H7 (cell line): ENCODE measurements at regions not wholly inside any gene's neighbourhood (a gene's known extent, or its start where the extent isn't known, plus 50 kb on each side); places are given as distances from the start of the nearest gene placed in this dataset.
"Not testable (repeated sequence)": the region's sequence is repeated elsewhere in the genome, so short reads cannot be mapped to it uniquely, and the experiment has no call there.

Source experiments
- DNase-seq: peaks from one replicate; pipeline ENCODE4 v3.0.0; 2012
- H3K27me3 ChIP-seq: 2 replicates; pipeline ENCODE4 v1.6.0; 2011; ENCODE audit warnings: mild to moderate bottlenecking, low read length; ENCODE audit not compliant: control insufficient read depth, insufficient read depth
- H3K36me3 ChIP-seq: replicated peaks from 2 replicates; pipeline ENCODE4 v1.5.1; 2011; ENCODE audit warnings: low read length; ENCODE audit not compliant: control insufficient read depth, insufficient read depth
- H3K4me3 ChIP-seq: 2 replicates; pipeline ENCODE4 v1.5.1; 2011; ENCODE audit warnings: low read depth, mild to moderate bottlenecking, control low read depth, low read length, moderate library complexity; ENCODE audit not compliant: insufficient read depth

DNA sequence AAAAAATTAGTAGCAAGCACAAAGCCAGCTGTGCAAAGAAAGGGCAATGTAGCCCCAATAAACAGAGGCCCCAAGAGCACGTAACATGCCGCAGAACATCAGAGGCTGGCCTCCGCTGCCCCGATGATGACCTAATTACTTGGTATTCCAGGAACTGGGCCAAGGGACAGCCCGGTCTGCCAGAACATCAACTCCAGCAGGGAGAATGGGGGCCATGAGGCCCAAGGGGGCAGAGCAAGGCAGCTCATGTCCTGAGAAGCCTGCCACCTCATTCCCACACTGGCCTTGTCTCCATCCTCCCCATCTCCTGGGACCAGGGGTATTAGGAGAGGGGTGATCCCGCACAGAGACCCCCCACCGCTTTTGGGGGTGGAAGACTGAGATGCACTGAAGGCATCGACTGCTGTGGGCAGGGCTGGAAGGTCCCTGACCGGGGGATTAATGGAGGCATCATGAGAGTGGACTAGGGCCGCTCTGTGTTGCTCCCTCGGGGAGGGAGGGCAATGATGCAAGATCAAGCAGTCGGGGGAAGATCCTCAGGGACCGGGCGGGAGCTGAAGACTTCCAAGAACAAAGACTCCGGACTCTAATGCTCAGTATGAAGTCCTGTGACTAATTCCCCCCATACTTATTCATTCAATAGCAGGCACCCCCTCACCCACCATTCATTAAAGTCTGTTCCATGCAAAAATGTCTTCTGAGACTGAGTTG lies 192.3 kb downstream of the BCL2L11 start:
- H3K36me3 ChIP-seq, H3K4me3 ChIP-seq, H3K27me3 ChIP-seq: not testable (repeated sequence)
- DNase-seq, result peak; percentile 1

DNA sequence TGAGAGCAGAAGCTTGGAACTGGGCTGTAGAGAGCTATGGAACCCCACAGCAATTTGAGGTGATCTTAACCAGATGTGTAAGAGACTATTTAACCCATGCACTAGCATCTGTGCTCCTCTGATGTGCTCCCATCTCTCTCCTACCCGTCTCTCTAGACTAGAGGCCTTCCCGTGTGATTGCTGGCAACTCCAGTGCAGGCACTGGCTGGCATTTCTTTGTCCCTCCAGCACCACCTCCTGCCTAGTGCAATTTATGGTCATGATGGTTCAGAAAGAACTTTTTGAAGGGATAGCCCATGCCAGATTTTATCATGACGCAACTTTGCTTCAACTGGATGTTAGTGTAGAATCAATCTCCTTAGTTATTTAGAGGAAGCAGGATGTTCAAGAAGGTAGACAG lies 193.0 kb downstream of the BCL2L11 start:
- H3K36me3 ChIP-seq, H3K4me3 ChIP-seq, H3K27me3 ChIP-seq: not testable (repeated sequence)
- peak; percentile 3 for DNase-seq

DNA sequence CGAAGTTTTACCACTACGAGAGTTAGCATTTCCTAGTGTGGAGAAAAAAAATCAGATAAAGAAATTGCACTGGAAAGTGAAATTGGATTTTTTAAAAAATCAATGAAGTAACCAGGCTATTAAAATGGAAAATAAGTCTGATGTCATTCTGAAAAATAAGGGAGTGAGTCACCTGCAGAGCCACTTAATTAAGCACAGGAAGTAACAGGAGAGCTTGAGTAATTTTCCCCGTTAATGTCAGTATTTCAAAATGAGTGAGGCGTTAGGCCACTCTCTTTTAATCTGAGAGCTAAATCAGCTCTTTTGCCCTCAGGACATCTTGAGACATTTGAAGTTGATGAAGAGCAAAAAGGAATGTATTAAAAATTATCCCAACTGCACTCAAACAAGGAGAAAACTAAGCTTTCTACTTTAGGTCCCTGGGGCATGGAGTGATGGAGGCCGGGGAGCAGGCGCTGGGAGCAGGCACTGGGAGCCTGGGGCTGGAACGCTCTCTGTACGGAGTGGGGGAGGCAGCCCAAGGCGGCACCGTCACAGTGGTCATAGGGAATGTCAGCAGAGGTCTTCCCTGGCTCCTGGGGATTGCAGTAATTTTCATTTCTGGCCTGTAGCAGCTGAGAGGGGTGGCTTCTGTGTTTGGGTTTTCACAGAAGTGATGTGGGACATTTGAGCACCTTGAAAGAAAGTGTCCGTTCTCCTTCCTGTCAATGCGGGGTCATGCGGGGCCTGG lies 194.6 kb downstream of the BCL2L11 start:
- H3K27me3 ChIP-seq, H3K4me3 ChIP-seq, H3K36me3 ChIP-seq: not testable (repeated sequence)
- peak; percentile 34 for DNase-seq

DNA sequence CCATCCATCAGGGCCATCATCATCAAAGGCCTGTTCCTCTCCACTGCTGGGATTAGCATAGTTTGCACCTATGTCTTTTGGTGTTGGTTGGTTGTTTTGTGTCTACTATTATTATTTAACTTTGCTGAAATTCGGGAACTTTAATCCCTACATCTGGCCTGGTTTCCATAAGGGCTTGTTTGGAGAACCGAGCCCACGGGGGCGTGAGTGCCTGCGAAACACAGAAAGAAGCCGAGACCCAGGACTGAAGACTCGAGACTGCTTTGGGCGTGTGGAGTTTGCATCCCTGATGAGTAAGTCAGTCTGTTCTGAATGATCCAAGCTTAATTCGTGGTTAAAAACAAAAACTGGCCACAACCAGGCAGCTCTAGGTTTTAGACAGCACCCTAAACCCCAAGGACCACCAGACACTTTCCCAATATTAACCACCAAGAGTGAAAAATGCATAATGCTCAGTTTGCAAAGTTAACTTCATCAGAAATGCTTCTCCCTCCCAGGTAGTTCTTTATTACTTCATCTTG lies 195.6 kb downstream of the BCL2L11 start:
- not testable (repeated sequence) for H3K27me3 ChIP-seq, H3K4me3 ChIP-seq, DNase-seq, H3K36me3 ChIP-seq

DNA sequence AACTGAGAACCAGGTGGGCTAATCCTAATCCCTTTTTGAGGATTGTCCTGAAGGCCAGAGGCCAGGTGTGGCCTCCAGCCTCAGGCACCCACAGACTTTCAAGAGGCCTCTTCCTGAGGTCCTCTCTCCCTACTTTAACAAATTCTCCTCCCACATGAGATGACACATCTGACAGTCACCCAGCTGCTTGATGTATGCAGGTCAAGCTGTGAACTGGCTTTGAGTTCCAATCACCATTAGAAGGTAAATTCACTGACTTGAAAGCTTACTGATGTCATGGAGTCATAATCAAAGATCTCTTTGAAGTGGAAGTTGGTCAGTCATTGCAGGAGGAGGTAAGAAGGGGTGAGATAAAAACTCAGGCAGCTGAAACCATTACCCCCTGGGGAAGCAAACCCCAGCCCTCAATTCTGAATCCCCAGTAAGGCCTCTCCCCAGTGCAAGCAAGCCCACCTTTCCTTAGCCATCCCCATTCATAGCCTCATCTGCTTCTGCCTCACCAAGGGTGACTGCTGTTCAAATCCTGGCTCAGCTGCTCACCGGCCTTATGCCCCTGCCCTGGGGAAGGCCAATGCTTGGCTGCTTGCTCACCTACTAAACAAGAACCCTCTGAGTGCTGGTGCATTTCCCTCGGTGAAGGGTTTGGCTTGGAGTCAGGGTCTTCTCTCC lies 196.3 kb downstream of the BCL2L11 start:
- H3K4me3 ChIP-seq, H3K27me3 ChIP-seq, H3K36me3 ChIP-seq, DNase-seq: not testable (repeated sequence)

DNA sequence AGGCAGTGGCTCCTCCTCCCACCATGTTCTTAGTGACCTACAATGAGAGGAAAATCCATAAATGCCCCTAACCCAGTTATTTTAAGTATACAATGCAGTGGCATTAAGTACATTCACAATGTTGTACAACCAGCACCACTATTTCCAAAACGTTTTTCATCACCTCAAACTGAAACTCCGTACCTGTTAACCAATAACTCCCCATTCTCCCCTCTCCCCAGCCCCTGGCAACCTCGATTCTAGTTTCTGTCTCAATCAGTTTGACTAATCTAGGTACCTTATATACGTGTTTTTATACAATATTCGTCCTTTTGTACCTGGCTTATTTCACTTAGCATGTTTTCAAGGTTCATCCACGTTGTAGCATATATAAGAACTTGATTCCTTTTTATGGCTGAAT lies 198.8 kb downstream of the BCL2L11 start:
- H3K36me3 ChIP-seq, H3K4me3 ChIP-seq, H3K27me3 ChIP-seq, DNase-seq: not testable (repeated sequence)

DNA sequence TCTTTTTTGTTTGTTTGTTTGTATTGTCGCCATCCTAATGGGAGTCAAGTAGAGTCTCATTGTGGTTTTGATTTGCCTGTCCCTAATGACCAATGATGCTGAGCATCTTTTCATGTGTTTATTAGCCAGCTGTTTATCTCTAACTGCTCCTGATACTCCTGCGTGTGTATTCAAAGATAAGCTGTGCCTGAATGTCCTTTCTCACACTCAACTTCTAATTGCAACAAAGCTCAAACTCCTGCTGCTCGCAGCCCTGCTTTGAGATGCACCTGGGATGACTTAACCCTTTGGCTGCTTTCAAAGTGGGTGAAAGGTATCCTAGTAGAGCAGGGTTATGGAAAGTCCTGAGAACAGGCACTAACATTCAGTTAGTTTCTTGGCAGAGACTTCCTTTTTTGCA lies 199.6 kb downstream of the BCL2L11 start:
- not testable (repeated sequence) for H3K27me3 ChIP-seq, H3K36me3 ChIP-seq, DNase-seq, H3K4me3 ChIP-seq

DNA sequence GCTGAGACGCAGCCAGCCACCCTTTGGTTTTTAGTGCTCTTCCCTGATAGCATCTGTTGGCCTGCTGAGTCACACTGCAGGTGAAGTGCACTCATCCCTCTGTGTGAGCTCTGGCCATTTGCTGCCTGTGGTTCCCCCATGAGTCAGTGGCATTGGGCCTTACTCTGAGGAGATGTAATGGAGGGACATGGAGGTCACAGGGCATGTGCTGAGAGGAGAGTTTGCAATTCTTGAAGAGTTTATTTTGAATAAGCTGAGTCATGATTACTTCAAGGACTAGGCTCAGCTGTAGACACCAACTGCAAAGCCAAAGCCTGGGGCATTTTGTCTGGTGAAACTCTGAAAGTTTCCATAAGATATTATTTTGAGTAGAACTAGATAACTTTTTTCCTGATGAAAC lies 200.3 kb downstream of the BCL2L11 start:
- H3K27me3 ChIP-seq, DNase-seq, H3K36me3 ChIP-seq, H3K4me3 ChIP-seq: not testable (repeated sequence)

DNA sequence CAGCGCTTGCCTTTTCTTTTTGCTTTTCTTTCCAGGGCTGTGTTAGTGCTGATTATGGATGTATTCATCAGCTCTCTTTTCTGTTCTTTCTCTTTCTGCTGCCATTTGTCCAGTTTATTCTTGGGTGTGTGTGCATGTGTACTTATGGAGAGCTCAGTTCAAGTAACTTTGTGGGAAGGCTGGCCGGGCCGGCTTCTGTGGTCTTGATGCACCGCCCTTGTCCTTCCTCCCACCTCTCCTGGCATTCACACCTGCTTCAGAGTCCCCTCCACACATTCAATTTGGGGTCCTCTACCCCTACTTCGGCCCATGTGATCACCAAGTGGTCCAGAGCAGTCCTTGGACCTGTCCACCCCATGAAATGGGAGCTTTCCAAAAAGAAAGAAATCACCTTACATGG lies 202.7 kb downstream of the BCL2L11 start:
- not testable (repeated sequence) for H3K27me3 ChIP-seq, DNase-seq, H3K4me3 ChIP-seq, H3K36me3 ChIP-seq

DNA sequence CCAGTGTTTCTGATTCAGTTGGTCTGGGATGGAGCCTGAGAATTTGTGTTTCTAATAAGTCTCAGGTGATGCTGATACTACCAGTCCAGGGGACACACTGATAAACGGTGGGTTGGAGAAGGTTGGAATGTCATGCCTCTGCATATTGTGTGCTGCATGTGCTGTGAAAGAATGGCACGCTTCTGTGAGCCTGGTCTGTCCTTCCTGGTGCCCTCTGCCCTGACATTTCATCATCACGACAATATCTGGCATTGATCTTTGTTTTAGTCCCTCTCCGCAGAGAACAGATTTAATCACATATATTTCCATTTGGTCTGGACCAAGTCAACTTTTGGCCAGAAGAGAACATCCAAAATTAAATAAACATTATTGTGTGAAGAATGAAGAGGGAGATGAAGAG lies 207.0 kb downstream of the BCL2L11 start:
- H3K36me3 ChIP-seq, H3K27me3 ChIP-seq, DNase-seq, H3K4me3 ChIP-seq: not testable (repeated sequence)

DNA sequence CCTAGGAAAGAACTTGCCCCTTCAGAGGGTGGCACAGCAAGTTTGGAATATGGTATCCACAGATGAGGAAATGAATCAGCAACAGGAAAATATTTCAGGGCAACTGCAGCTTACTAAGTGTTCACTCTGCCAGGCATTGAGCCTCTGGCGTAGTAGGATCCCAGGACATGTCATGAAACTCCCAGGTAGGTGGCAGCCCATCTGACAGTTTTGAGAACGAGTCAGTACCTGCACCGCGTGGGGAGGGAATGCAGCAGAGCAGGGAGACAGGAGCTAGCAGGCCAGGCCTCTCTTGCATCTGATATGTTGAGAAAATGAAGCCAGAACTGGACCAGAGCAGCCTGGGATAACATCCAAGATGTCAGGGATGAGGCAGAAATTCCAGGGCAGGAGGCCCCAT lies 208.6 kb downstream of the BCL2L11 start:
- not testable (repeated sequence) for DNase-seq, H3K36me3 ChIP-seq

DNA sequence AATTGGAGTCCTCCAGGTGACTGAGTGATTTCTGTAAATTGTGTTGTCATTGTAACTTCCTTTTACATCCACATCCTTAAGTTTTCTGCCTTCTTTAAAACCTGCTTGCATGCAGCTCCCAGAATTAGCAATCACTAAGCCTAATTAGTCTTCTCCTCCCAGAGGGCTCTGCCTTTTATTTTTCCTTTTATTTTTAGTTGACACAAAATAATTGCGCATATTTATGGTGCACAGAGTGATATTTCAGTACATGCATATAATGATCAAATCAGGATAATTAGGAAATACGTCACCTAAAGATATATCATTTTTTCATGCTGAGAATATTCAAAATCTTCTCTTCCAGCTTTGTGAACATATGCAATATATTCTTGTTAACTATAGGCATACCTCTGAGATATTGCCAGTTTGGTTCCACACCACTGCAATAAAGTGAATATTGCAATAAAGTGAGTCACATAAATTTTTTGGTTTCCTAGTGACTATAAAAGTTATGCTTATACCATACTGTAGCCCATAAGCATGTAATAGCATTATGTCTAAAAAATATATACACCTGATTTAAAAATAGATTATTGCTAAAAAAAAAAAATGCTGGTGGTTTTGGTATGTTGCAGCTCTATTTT lies 210.5 kb downstream of the BCL2L11 start:
- H3K27me3 ChIP-seq, H3K36me3 ChIP-seq, DNase-seq, H3K4me3 ChIP-seq: not testable (repeated sequence)

More for the DNA sequence above, 208.6 kb downstream of the BCL2L11 start:
- not testable (repeated sequence) for H3K4me3 ChIP-seq, H3K27me3 ChIP-seq

DNA sequence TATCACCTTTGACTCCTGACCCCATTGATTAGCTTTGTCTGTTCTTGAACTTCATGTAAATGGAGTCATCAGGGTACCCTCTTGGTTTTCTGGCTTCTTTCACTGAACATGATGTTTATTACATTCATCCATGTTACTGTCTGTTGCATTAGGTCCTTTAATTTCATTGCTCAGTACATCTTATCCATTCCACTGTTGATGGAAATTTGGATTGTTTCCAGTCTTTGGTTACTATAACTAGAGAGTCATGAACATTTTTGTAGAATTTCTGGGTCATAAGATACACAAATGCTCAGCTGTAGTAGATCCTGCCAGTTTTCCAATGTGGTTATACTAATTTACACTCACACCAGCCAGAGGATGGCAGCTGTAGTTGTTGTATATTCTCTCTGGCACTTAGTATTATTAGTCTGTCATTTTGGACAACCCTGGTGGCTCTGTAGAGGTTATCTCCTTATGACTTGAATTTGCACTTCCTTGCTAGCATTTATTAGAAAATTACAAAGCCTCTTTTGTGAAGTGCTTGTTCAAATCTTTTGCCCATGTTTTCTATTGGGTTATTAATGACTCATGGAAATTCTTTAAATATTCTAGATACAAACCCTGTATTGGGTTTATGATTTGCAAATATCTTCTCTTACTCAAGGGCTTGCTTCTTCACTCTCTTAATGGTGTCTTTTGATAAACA lies 214.7 kb downstream of the BCL2L11 start:
- not testable (repeated sequence) for H3K4me3 ChIP-seq, DNase-seq, H3K36me3 ChIP-seq, H3K27me3 ChIP-seq

DNA sequence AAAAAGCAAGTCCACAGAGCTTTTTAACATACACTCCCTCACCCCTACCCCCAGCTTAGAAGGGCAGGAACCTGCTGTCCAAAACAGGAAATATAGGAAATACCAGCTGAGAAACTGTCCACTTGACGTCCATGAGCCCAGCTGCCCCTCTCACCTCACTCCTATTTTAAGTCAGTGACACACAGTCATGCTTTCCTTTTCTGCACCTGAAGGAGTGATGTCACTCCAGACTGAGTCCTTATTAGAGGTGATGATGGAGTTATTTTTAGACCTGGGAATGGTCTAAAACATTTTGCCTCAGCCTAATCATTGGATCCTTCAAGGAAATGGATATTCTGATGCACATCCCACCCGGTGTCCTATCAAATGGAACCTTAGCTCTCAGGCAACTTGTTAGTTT lies 217.8 kb downstream of the BCL2L11 start:
- not testable (repeated sequence) for DNase-seq, H3K4me3 ChIP-seq, H3K27me3 ChIP-seq, H3K36me3 ChIP-seq
